DND-41 (cell line): ENCODE measurements at regions not wholly inside any gene's neighbourhood (a gene's known extent, or its start where the extent isn't known, plus 50 kb on each side); places are given as distances from the start of the nearest gene placed in this dataset.

ENCODE experiments used
- ATAC-seq: fragments of 200-7000 bp; cut with Tn5 transposase; 3 replicates; pipeline ENCODE4 v1.9.1; 2021; ENCODE audit warnings: low read depth; ENCODE audit not compliant: insufficient read depth
- DNase-seq: peaks from one replicate; pipeline ENCODE4 v3.0.0-alpha.2; 2020
- H2AFZ ChIP-seq: 2 replicates; pipeline ENCODE4 v1.6.0; 2012; ENCODE audit warnings: low read depth, low read length
- H3K27ac ChIP-seq: 2 replicates; pipeline ENCODE4 v1.5.1; 2012; ENCODE audit warnings: low read length, inconsistent platforms
- H3K27me3 ChIP-seq: fragments of 200-600 bp; sonication (generic); 2 replicates; pipeline ENCODE4 v1.6.0; 2012; ENCODE audit warnings: low read length, mild to moderate bottlenecking, inconsistent platforms; ENCODE audit not compliant: insufficient read depth, poor library complexity
- H3K36me3 ChIP-seq: 2 replicates; pipeline ENCODE4 v1.5.1; 2012; ENCODE audit warnings: low read length, inconsistent platforms; ENCODE audit not compliant: insufficient read depth
- H3K4me1 ChIP-seq: 2 replicates; pipeline ENCODE4 v1.5.1; 2012; ENCODE audit warnings: mild to moderate bottlenecking, low read length; ENCODE audit not compliant: insufficient read depth
- H3K4me2 ChIP-seq: 2 replicates; pipeline ENCODE4 v1.6.0; 2012; ENCODE audit warnings: mild to moderate bottlenecking, moderate library complexity, low read length, inconsistent platforms; ENCODE audit not compliant: insufficient read depth
- H3K4me3 ChIP-seq, 2 experiments: fragments of 200-600 bp in 1 of 2; shearing (Covaris generic) in 1 of 2; 2 replicates each; pipeline ENCODE4 v1.5.1; 2012 to 2016; ENCODE audit warnings: inconsistent platforms in 2 of 2, low read length in 2 of 2, mild to moderate bottlenecking in 2 of 2, low read depth in 1 of 2, moderate library complexity in 1 of 2
- H3K79me2 ChIP-seq: 2 replicates; pipeline ENCODE4 v1.6.0; 2012; ENCODE audit warnings: low read length, inconsistent platforms; ENCODE audit not compliant: insufficient read depth
- H3K9ac ChIP-seq: 2 replicates; pipeline ENCODE4 v1.6.0; 2012; ENCODE audit warnings: low read depth, mild to moderate bottlenecking, inconsistent platforms, low read length, moderate library complexity
- H3K9me3 ChIP-seq: 2 replicates; pipeline ENCODE4 v1.5.1; 2012; ENCODE audit warnings: low read length, moderate library complexity, mild to moderate bottlenecking, inconsistent platforms; ENCODE audit not compliant: insufficient read depth, severe bottlenecking
- H4K20me1 ChIP-seq: 2 replicates; pipeline ENCODE4 v1.6.0; 2012; ENCODE audit warnings: low read length; ENCODE audit not compliant: insufficient read depth
- EZH2 ChIP-seq: IDR thresholded peaks from 3 replicates; pipeline ENCODE4 v1.6.1; 2012; ENCODE audit warnings: borderline replicate concordance, low read depth, mild to moderate bottlenecking, moderate library complexity, low read length, inconsistent platforms; ENCODE audit not compliant: severe bottlenecking
- TF ChIP-seq, protein P1 (sequence below): IDR thresholded peaks from 2 replicates; pipeline ENCODE4 v1.5.1; 2012; ENCODE audit warnings: borderline replicate concordance, low read length, moderate library complexity, mild to moderate bottlenecking; ENCODE audit not compliant: poor library complexity, severe bottlenecking; ENCODE audit errors: extremely low read depth

DNA sequence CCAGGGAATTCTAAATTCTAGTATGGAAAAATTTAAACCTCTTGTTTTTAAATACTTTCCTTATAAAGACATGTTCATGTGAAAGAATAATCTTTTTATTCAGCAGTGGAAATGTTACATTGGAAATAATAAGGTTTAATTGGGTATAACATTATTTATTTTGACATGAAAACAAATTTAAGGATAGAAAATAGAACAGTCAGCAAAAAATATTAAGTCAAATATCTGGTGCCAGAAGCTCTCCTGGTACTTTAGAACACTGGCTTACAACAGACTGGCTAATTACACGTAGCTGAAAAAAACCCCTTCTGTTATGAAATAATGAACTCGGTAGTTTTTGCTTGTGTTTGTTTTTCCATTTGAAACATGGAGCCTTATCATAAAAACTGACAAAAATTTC, 447.9 kb downstream of the DSEL start:
- no peak overlapping the region for H3K4me2 ChIP-seq
- no peak overlapping the region for H3K9ac ChIP-seq
- no peaks in the 10 kb centered on the region for H3K27me3 ChIP-seq
- no peak overlapping the region for H3K4me3 ChIP-seq
- no peaks in the 10 kb centered on the region for H4K20me1 ChIP-seq
- ATAC-seq (no peak), DNase-seq (no peak)
- H3K9me3 ChIP-seq: no peaks in the 10 kb centered on the region
- no peak overlapping the region for H2AFZ ChIP-seq
- H3K4me1 ChIP-seq: no peaks in the 10 kb centered on the region
- H3K79me2 ChIP-seq: no peaks in the 10 kb centered on the region
- H3K36me3 ChIP-seq: no peaks in the 10 kb centered on the region
- TF ChIP-seq, protein P1, sequence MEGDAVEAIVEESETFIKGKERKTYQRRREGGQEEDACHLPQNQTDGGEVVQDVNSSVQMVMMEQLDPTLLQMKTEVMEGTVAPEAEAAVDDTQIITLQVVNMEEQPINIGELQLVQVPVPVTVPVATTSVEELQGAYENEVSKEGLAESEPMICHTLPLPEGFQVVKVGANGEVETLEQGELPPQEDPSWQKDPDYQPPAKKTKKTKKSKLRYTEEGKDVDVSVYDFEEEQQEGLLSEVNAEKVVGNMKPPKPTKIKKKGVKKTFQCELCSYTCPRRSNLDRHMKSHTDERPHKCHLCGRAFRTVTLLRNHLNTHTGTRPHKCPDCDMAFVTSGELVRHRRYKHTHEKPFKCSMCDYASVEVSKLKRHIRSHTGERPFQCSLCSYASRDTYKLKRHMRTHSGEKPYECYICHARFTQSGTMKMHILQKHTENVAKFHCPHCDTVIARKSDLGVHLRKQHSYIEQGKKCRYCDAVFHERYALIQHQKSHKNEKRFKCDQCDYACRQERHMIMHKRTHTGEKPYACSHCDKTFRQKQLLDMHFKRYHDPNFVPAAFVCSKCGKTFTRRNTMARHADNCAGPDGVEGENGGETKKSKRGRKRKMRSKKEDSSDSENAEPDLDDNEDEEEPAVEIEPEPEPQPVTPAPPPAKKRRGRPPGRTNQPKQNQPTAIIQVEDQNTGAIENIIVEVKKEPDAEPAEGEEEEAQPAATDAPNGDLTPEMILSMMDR: no peak
- no peak for TF ChIP-seq EZH2
- H3K27ac ChIP-seq: no peak overlapping the region

DNA sequence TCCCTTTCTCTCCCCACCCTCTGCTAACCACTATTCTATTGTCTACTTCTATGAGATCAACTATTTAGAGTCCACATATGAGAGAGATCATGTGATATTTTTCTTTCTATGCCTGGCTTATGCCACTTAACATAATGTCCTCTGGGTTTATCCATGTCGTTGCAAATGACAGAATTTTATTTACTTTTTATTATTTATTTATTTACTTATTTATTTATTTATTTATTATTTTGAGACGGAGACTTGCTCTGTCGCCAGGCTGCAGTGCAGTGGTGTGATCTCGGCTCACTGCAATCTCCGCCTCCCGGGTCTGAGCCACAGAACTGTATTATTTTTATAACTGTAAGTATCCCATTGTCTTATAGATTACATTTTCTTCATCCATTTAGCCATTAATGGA, 443.4 kb upstream of the CDH19 start:
- Histone ChIP-seq H3K36me3 (no peaks in the 10 kb centered on the region), H3K9me3 (peaks cover 3% of the 10 kb centered on the region), H3K79me2 (no peaks in the 10 kb centered on the region), H3K4me1 (no peaks in the 10 kb centered on the region), H3K9ac (no peak overlapping the region), H4K20me1 (no peaks in the 10 kb centered on the region), H3K4me3 (no peak overlapping the region), H2AFZ (no peak overlapping the region), H3K27ac (no peak overlapping the region), H3K27me3 (no peaks in the 10 kb centered on the region), H3K4me2 (no peak overlapping the region)
- ATAC-seq (no peak), DNase-seq (no peak)
- no peak for TF ChIP-seq EZH2
- TF ChIP-seq, protein P1: no peak

DNA sequence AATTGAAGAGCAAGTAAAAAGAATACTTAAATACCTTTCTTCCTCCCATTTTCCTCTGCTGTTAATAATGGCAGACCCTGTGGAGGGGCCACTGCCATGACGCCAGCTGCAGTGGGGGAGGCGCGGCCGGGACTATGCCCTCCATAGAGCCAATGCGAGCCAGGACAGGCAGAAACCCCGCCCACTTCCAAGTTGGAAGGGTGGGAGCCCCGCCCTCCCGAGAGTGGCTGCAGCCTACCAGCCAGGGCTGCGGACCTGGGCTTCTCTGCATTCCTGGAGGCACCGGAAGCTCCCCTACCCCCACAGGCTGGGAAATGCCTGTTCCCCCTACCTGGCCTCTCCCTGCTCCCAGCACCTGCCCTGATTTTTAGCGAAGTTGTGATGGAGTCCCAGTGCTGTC, 439.4 kb upstream of the CDH19 start:
- H3K27me3 ChIP-seq: no peaks in the 10 kb centered on the region
- no peak overlapping the region for H3K4me3 ChIP-seq
- no peak overlapping the region for H3K4me2 ChIP-seq
- DNase-seq: no peak
- no peak for TF ChIP-seq EZH2
- TF ChIP-seq, protein P1: no peak
- no peak overlapping the region for H3K9ac ChIP-seq
- peaks cover 3% of the 10 kb centered on the region for H3K9me3 ChIP-seq
- H3K4me1 ChIP-seq: no peaks in the 10 kb centered on the region
- no peaks in the 10 kb centered on the region for H3K79me2 ChIP-seq
- no peak overlapping the region for H2AFZ ChIP-seq
- H3K36me3 ChIP-seq: no peaks in the 10 kb centered on the region
- H3K27ac ChIP-seq: no peak overlapping the region
- ATAC-seq: no peak
- H4K20me1 ChIP-seq: no peaks in the 10 kb centered on the region

DNA sequence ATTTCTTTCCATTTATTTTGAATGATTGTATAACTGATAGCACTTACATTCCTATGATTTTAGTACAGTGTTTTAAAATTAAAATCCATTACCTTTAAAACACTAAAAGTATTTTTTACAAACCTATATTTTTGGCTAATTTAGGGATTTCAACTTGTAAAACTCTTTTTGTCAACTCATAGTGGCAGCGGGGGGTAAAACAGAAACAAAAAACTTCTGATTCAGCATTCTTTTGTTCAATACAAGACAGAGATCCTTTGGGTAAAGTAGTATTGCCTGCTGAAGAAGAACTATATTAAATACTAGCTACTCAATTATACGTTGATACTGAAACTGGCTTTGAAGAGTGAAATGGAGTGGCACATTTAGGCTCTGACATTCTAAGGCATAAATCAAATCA, 437.4 kb upstream of the CDH19 start:
- Histone ChIP-seq H3K27me3 (no peaks in the 10 kb centered on the region), H3K4me1 (no peaks in the 10 kb centered on the region), H3K4me3 (no peak overlapping the region), H3K79me2 (no peaks in the 10 kb centered on the region), H3K4me2 (no peak overlapping the region), H2AFZ (no peak overlapping the region), H3K27ac (no peak overlapping the region), H3K9ac (no peak overlapping the region), H3K36me3 (no peaks in the 10 kb centered on the region), H4K20me1 (no peaks in the 10 kb centered on the region), H3K9me3 (peaks cover 3% of the 10 kb centered on the region)
- TF ChIP-seq EZH2: no peak
- TF ChIP-seq, protein P1: no peak
- ATAC-seq (no peak), DNase-seq (no peak)
